NB4 (cell line): ENCODE measurements at regions not wholly inside any gene's neighbourhood (a gene's known extent, or its start where the extent isn't known, plus 50 kb on each side); places are given as distances from the start of the nearest gene placed in this dataset.

Experiments
- DNase-seq: peaks from one replicate; pipeline ENCODE4 v3.0.0; 2010; ENCODE audit warnings: low read depth
- H3K4me3 ChIP-seq: one replicate; pipeline ENCODE4 v1.5.1; 2011; ENCODE audit warnings: mild to moderate bottlenecking, low read depth, low read length, moderate library complexity
- CTCF ChIP-seq: IDR thresholded peaks from one replicate; pipeline ENCODE4 v1.5.1; 2012; ENCODE audit warnings: low read depth, low read length
- MAX ChIP-seq: IDR thresholded peaks from 2 replicates; pipeline ENCODE4 v1.6.1; 2011; ENCODE audit warnings: low read depth, low read length
- MYC ChIP-seq: IDR thresholded peaks from 2 replicates; pipeline ENCODE4 v1.6.1; 2011; ENCODE audit warnings: low read depth, low read length
- POLR2A ChIP-seq: IDR thresholded peaks from 2 replicates; pipeline ENCODE4 v1.6.1; 2011; ENCODE audit warnings: mild to moderate bottlenecking; ENCODE audit not compliant: insufficient read length; ENCODE audit errors: extremely low read depth

GRCh38 chr3:15151166-15151565 is 52.2 kb upstream of the RBSN start:
- no peak overlapping the region for H3K4me3 ChIP-seq
- TF ChIP-seq MYC (no peak), MAX (no peak), CTCF (no peak), POLR2A (no peak)
- peak; percentile 9 for DNase-seq

- no peak for TF ChIP-seq MYC
- TF ChIP-seq POLR2A = no peak
- TF ChIP-seq CTCF = no peak
- TF ChIP-seq MAX = no peak
- H3K4me3 ChIP-seq = no peak overlapping the region
- DNase-seq = no peak
Measured at GRCh38 chr3:15152184-15152583, 53.2 kb upstream of the RBSN start.

GRCh38 chr3:15153103-15153502 is 52.9 kb upstream of the CAPN7 start:
- no peak overlapping the region for H3K4me3 ChIP-seq
- TF ChIP-seq MYC (no peak), POLR2A (no peak), CTCF (no peak), MAX (no peak)
- DNase-seq = no peak

- DNase-seq = peak; percentile 11
- no peak overlapping the region for H3K4me3 ChIP-seq
- TF ChIP-seq CTCF (no peak), POLR2A (no peak), MYC (no peak), MAX (no peak)
Measured at GRCh38 chr3:15154326-15154725, 51.7 kb upstream of the CAPN7 start.

GRCh38 chr3:15155840-15156360 is 50.1 kb upstream of the CAPN7 start:
- no peak overlapping the region for H3K4me3 ChIP-seq
- DNase-seq = no peak
- TF ChIP-seq MYC (no peak), POLR2A (no peak), MAX (no peak), CTCF (no peak)
